ENCODE measurements at regions not wholly inside any gene's neighbourhood (a gene's known extent, or its start where the extent isn't known, plus 50 kb on each side); places are given as distances from the start of the nearest gene placed in this dataset.

DNA sequence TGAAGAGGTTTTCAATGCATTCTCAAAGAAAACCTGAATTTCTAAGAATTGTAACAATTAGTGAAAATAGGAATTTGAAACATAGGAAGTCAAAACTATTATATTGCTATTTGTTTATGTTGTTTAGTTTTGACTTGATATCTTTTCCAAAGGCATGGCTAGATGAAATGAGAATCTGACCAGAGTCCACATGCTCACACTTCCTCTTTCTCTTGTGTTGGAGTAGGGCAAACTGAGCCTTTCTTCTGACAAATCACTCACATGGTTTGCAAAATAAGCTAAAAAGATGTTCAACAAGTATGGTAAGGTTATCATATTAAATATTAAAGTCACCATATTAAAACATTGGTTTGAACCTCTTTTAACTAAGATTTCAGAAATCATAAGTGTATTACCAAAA, 512.6 kb downstream of the ISL1 start:
- TF ChIP-seq, protein P1, sequence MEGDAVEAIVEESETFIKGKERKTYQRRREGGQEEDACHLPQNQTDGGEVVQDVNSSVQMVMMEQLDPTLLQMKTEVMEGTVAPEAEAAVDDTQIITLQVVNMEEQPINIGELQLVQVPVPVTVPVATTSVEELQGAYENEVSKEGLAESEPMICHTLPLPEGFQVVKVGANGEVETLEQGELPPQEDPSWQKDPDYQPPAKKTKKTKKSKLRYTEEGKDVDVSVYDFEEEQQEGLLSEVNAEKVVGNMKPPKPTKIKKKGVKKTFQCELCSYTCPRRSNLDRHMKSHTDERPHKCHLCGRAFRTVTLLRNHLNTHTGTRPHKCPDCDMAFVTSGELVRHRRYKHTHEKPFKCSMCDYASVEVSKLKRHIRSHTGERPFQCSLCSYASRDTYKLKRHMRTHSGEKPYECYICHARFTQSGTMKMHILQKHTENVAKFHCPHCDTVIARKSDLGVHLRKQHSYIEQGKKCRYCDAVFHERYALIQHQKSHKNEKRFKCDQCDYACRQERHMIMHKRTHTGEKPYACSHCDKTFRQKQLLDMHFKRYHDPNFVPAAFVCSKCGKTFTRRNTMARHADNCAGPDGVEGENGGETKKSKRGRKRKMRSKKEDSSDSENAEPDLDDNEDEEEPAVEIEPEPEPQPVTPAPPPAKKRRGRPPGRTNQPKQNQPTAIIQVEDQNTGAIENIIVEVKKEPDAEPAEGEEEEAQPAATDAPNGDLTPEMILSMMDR (IDR thresholded peaks at IDR 0.05; ENCODE audit: control insufficient read depth, extremely low read depth, insufficient read depth), result no peak
- DNase-seq (ENCODE audit: low read depth), result no peak
- H3K4me3 ChIP-seq (ENCODE audit: low read depth, low read length), result no peak overlapping the region

- TF ChIP-seq, protein P1 (IDR thresholded peaks at IDR 0.05; ENCODE audit: control insufficient read depth, extremely low read depth, insufficient read depth), result no peak
- no peak for DNase-seq (ENCODE audit: low read depth)
- no peak overlapping the region for H3K4me3 ChIP-seq (ENCODE audit: low read depth, low read length)
Measured at GRCh38 chr5:51902512-51902911, 519.3 kb downstream of the ISL1 start.

GRCh38 chr5:51908215-51908614, 525.0 kb downstream of the ISL1 start:
- DNase-seq (ENCODE audit: low read depth), result no peak
- TF ChIP-seq, protein P1 (IDR thresholded peaks at IDR 0.05; ENCODE audit: control insufficient read depth, extremely low read depth, insufficient read depth), result no peak
- no peak overlapping the region for H3K4me3 ChIP-seq (ENCODE audit: low read depth, low read length)

- TF ChIP-seq, protein P1 (IDR thresholded peaks at IDR 0.05; ENCODE audit: control insufficient read depth, extremely low read depth, insufficient read depth), result no peak
- no peak for DNase-seq (ENCODE audit: low read depth)
- no peak overlapping the region for H3K4me3 ChIP-seq (ENCODE audit: low read depth, low read length)
Measured at GRCh38 chr5:51944500-51945125, 561.4 kb downstream of the ISL1 start.

DNA sequence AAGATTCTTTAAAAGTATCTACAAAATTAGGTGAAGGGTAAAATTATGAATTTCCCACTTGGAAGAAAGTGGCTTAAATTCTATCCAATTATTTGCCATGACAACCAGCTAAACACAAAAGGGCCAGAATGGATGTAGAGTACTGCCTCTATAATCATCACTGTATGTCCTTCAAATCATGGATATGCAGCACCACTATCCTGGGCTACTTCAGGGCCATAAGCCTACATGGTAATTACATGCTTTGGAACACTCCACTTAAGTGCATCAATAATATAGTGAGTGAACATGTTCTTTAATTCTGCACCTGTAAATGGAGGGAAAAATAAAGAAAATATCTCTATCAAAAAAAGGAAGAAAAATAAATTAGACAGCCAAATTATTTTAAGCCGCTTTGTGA, 575.2 kb downstream of the ISL1 start:
- no peak overlapping the region for H3K4me3 ChIP-seq (ENCODE audit: low read depth, low read length)
- DNase-seq (ENCODE audit: low read depth), result no peak
- TF ChIP-seq, protein P1 (IDR thresholded peaks at IDR 0.05; ENCODE audit: control insufficient read depth, extremely low read depth, insufficient read depth), result no peak

DNA sequence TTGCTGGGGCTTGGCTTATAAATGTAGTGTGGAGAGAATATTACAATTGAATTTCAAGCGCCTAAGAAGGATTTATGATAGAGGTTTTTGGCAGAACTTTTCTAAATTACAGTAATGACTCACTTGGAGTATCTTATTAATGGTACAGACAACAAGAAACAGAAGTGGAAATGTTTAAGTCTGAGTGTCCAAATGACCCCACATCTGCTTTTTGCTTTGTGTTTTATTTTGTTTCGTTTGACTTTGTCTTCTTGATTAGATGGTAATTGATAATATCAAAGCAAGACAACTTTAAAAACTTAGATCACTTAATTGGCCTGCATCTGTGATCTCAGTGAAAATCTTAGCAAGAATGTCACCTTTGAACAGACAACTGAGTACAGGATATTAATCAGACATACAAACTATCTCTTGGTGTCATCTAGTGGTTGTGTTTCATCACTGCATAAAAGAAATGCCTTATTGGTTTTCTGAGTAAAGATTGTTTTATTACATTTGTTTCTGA, 577.4 kb downstream of the ISL1 start:
- TF ChIP-seq, protein P1 (IDR thresholded peaks at IDR 0.05; ENCODE audit: control insufficient read depth, extremely low read depth, insufficient read depth), result peak; percentile 76
- no peak overlapping the region for H3K4me3 ChIP-seq (ENCODE audit: low read depth, low read length)
- DNase-seq (ENCODE audit: low read depth), result no peak

- DNase-seq (ENCODE audit: low read depth), result no peak
- H3K4me3 ChIP-seq (ENCODE audit: low read depth, low read length), result no peak overlapping the region
- TF ChIP-seq, protein P1 (IDR thresholded peaks at IDR 0.05; ENCODE audit: control insufficient read depth, extremely low read depth, insufficient read depth), result no peak
Measured at GRCh38 chr5:51961154-51961562, 577.9 kb downstream of the ISL1 start.

Data from LNCaP clone FGC (cell line).